NCI-H2107 treated with DMSO at 0.1 percent for 48 hours (cell line): ENCODE measurements at regions not wholly inside any gene's neighbourhood (a gene's known extent, or its start where the extent isn't known, plus 50 kb on each side); places are given as distances from the start of the nearest gene placed in this dataset.
"Not testable (repeated sequence)": the region's sequence is repeated elsewhere in the genome, so short reads cannot be mapped to it uniquely, and the experiment has no call there.

Source experiments
- DNase-seq: peaks from one replicate; lab custom pipeline; 2025; ENCODE audit not compliant: unreplicated experiment; lab: John Stamatoyannopoulos, UW

- DNase-seq = no peak
Measured at GRCh38 chr7:10418985-10419384, 554.7 kb upstream of the PHF14 start.

- no peak for DNase-seq
Measured at GRCh38 chr7:10429031-10429430, 544.6 kb upstream of the PHF14 start.

GRCh38 chr7:10429511-10429910 is 544.2 kb upstream of the PHF14 start:
- no peak for DNase-seq

- no peak for DNase-seq
Measured at GRCh38 chr7:10436302-10436701, 537.4 kb upstream of the PHF14 start.

- no peak for DNase-seq
Measured at GRCh38 chr7:10439027-10439426, 534.6 kb upstream of the PHF14 start.

GRCh38 chr7:10455936-10456335 is 517.7 kb upstream of the PHF14 start:
- DNase-seq = no peak

GRCh38 chr7:10460474-10460873 is 513.2 kb upstream of the PHF14 start:
- no peak for DNase-seq

- DNase-seq = no peak
Measured at GRCh38 chr7:10463701-10464100, 510.0 kb upstream of the PHF14 start.

GRCh38 chr7:10465536-10465935 is 508.1 kb upstream of the PHF14 start:
- DNase-seq = not testable (repeated sequence)

- no peak for DNase-seq
Measured at GRCh38 chr7:10468908-10469307, 504.8 kb upstream of the PHF14 start.

- DNase-seq = no peak
Measured at GRCh38 chr7:10469476-10469875, 504.2 kb upstream of the PHF14 start.

- no peak for DNase-seq
Measured at GRCh38 chr7:10471280-10472058, 502.2 kb upstream of the PHF14 start.

- DNase-seq = no peak
Measured at GRCh38 chr7:10472115-10472514, 501.6 kb upstream of the PHF14 start.

- no peak for DNase-seq
Measured at GRCh38 chr7:10473569-10473968, 500.1 kb upstream of the PHF14 start.

GRCh38 chr7:10474048-10474447 is 499.6 kb upstream of the PHF14 start:
- DNase-seq = no peak

GRCh38 chr7:10475940-10476641 is 497.6 kb upstream of the PHF14 start:
- no peak for DNase-seq

- no peak for DNase-seq
Measured at GRCh38 chr7:10476642-10477041, 497.0 kb upstream of the PHF14 start.

- no peak for DNase-seq
Measured at GRCh38 chr7:10483671-10484070, 490.0 kb upstream of the PHF14 start.

- no peak for DNase-seq
Measured at GRCh38 chr7:10484767-10485166, 488.9 kb upstream of the PHF14 start.

- DNase-seq = not testable (repeated sequence)
Measured at GRCh38 chr7:10501206-10501884, 472.3 kb upstream of the PHF14 start.

GRCh38 chr7:10507032-10507431 is 466.6 kb upstream of the PHF14 start:
- DNase-seq = no peak

GRCh38 chr7:10521306-10521705 is 452.4 kb upstream of the PHF14 start:
- no peak for DNase-seq
